ENCODE measurements at regions not wholly inside any gene's neighbourhood (a gene's known extent, or its start where the extent isn't known, plus 50 kb on each side); places are given as distances from the start of the nearest gene placed in this dataset.
"Not testable (repeated sequence)": the region's sequence is repeated elsewhere in the genome, so short reads cannot be mapped to it uniquely, and the experiment has no call there.

- 93% methylated on average over 2 of the region's 3 CpGs for WGBS (ENCODE audit: insufficient coverage)
- H3K27ac ChIP-seq (ENCODE audit: low read length in 2 of 2) = no peak overlapping the region
- CTCF ChIA-PET = no interaction called here
Observed at GRCh38 chr3:94500146-94500545, 437.3 kb downstream of the NSUN3 start.

GRCh38 chr3:94507354-94507753 is 444.5 kb downstream of the NSUN3 start:
- intact Hi-C loops (cut with micrococcal nuclease); H3K27me3 ChIP-seq (replicated peaks in 1 of 4; ENCODE audit: control extremely low read depth in 1 of 4, control insufficient read depth in 3 of 4, insufficient read depth in 4 of 4, low read length in 3 of 4); H3K4me1 Mint-ChIP-seq; H3K4me1 ChIP-seq (ENCODE audit: control insufficient read depth in 2 of 2, insufficient read depth in 2 of 2, low read length in 2 of 2); H3K27ac Mint-ChIP-seq; DNase-seq; ATAC-seq (ENCODE audit: low read depth); H3K4me3 ChIP-seq (ENCODE audit: control extremely low read depth in 1 of 5, extremely low read depth in 1 of 5, insufficient read depth in 1 of 5, low read depth in 2 of 5, low read length in 4 of 5); H3K9ac ChIP-seq (ENCODE audit: low read length); H3K9me3 ChIP-seq (ENCODE audit: control extremely low read depth in 1 of 3, control insufficient read depth in 2 of 3, insufficient read depth in 1 of 3, low read length in 2 of 3); POLR2A ChIA-PET; H4K20me1 ChIP-seq (ENCODE audit: control insufficient read depth, insufficient read depth, low read length, poor library complexity, severe bottlenecking); H3K4me2 ChIP-seq (replicated peaks; ENCODE audit: low read depth, low read length, poor library complexity, severe bottlenecking); H3K27ac ChIP-seq (ENCODE audit: low read length in 2 of 2); H2AFZ ChIP-seq (ENCODE audit: insufficient read depth, low read depth, low read length, poor library complexity, severe bottlenecking); CTCF ChIA-PET; H3K79me2 ChIP-seq (ENCODE audit: control insufficient read depth, insufficient read depth, low read length); H3K4me3 Mint-ChIP-seq; H3K9me3 Mint-ChIP-seq (ENCODE audit: insufficient read depth); H3K36me3 ChIP-seq (replicated peaks in 1 of 2; ENCODE audit: control extremely low read depth in 1 of 2, control insufficient read depth in 1 of 2, extremely low read depth in 1 of 2, insufficient read depth in 2 of 2, low read length in 1 of 2); H3K27me3 Mint-ChIP-seq: not testable (repeated sequence)
- WGBS (ENCODE audit: insufficient coverage) = 100% methylated on average over 9 of the region's 25 CpGs

More at GRCh38 chr3:94500146-94500545, 437.3 kb downstream of the NSUN3 start:
- ATAC-seq (ENCODE audit: low read depth) (no peak), DNase-seq (no peak)
- H3K9me3 ChIP-seq (ENCODE audit: control extremely low read depth in 1 of 3, control insufficient read depth in 2 of 3, insufficient read depth in 1 of 3, low read length in 2 of 3) = peaks cover 0 to 15% (median 4%) of the 10 kb centered on the region in 3 donors
- TF ChIP-seq CTCF (IDR thresholded peaks at IDR 0.05) = no peak
- TF ChIP-seq EZH2 (IDR thresholded peaks at IDR 0.05; ENCODE audit: borderline replicate concordance, insufficient read depth, low read depth, low read length, poor library complexity, severe bottlenecking) = no peak
- no peak overlapping the region for H2AFZ ChIP-seq (ENCODE audit: insufficient read depth, low read depth, low read length, poor library complexity, severe bottlenecking)
- no peak overlapping the region for H3K4me2 ChIP-seq (replicated peaks; ENCODE audit: low read depth, low read length, poor library complexity, severe bottlenecking)
- peaks cover 7% of the 10 kb centered on the region for H3K9me3 Mint-ChIP-seq (ENCODE audit: insufficient read depth)
- POLR2A ChIA-PET = no interaction called here
- no peaks in the 10 kb centered on the region for H4K20me1 ChIP-seq (ENCODE audit: control insufficient read depth, insufficient read depth, low read length, poor library complexity, severe bottlenecking)
- no peaks in the 10 kb centered on the region for H3K27me3 Mint-ChIP-seq
- intact Hi-C loops (cut with micrococcal nuclease) = no loop called here
- H3K4me3 Mint-ChIP-seq = no peak overlapping the region
- no peaks in the 10 kb centered on the region for H3K4me1 ChIP-seq (ENCODE audit: control insufficient read depth in 2 of 2, insufficient read depth in 2 of 2, low read length in 2 of 2)
- no peaks in the 10 kb centered on the region for H3K27me3 ChIP-seq (replicated peaks in 1 of 4; ENCODE audit: control extremely low read depth in 1 of 4, control insufficient read depth in 3 of 4, insufficient read depth in 4 of 4, low read length in 3 of 4)
- no peaks in the 10 kb centered on the region for H3K4me1 Mint-ChIP-seq
- no peak overlapping the region for H3K9ac ChIP-seq (ENCODE audit: low read length)
- H3K27ac Mint-ChIP-seq = no peak overlapping the region
- H3K4me3 ChIP-seq (ENCODE audit: control extremely low read depth in 1 of 5, extremely low read depth in 1 of 5, insufficient read depth in 1 of 5, low read depth in 2 of 5, low read length in 4 of 5) = no peak overlapping the region
- no peaks in the 10 kb centered on the region for H3K36me3 ChIP-seq (replicated peaks in 1 of 2; ENCODE audit: control extremely low read depth in 1 of 2, control insufficient read depth in 1 of 2, extremely low read depth in 1 of 2, insufficient read depth in 2 of 2, low read length in 1 of 2)
- no peaks in the 10 kb centered on the region for H3K79me2 ChIP-seq (ENCODE audit: control insufficient read depth, insufficient read depth, low read length)

All from B cell (primary cell).